ENCODE measurements at regions not wholly inside any gene's neighbourhood (a gene's known extent, or its start where the extent isn't known, plus 50 kb on each side); places are given as distances from the start of the nearest gene placed in this dataset.

DNA sequence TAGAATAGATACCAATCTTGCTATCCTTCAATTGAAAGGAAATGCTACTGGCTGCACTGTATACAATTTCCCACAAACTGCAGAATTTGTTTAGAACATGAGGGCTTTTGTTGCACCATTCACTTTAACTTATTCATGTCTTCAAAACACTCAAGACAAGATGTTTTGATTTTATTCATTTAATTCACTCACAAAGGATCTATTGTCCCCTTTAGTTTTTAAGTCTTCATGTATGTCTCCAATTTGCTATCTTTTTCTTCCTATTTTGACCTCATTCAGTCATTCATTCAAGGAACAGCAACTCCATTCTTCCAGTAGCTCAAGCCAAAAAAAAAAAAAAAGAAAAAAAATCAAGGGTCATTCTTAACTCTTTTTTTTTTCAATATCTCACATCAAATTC, 130.6 kb upstream of the SOX21 start:
- TF ChIP-seq POLR2AphosphoS5 (IDR thresholded peaks at IDR 0.05) (no peak), POLR2A (IDR thresholded peaks at IDR 0.05) (no peak), EP300 (IDR thresholded peaks at IDR 0.05; ENCODE audit: low read depth) (no peak)
- TF ChIP-seq, protein P1, sequence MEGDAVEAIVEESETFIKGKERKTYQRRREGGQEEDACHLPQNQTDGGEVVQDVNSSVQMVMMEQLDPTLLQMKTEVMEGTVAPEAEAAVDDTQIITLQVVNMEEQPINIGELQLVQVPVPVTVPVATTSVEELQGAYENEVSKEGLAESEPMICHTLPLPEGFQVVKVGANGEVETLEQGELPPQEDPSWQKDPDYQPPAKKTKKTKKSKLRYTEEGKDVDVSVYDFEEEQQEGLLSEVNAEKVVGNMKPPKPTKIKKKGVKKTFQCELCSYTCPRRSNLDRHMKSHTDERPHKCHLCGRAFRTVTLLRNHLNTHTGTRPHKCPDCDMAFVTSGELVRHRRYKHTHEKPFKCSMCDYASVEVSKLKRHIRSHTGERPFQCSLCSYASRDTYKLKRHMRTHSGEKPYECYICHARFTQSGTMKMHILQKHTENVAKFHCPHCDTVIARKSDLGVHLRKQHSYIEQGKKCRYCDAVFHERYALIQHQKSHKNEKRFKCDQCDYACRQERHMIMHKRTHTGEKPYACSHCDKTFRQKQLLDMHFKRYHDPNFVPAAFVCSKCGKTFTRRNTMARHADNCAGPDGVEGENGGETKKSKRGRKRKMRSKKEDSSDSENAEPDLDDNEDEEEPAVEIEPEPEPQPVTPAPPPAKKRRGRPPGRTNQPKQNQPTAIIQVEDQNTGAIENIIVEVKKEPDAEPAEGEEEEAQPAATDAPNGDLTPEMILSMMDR (IDR thresholded peaks at IDR 0.05) = no peak
